ENCODE measurements at regions not wholly inside any gene's neighbourhood (a gene's known extent, or its start where the extent isn't known, plus 50 kb on each side); places are given as distances from the start of the nearest gene placed in this dataset.

DNA sequence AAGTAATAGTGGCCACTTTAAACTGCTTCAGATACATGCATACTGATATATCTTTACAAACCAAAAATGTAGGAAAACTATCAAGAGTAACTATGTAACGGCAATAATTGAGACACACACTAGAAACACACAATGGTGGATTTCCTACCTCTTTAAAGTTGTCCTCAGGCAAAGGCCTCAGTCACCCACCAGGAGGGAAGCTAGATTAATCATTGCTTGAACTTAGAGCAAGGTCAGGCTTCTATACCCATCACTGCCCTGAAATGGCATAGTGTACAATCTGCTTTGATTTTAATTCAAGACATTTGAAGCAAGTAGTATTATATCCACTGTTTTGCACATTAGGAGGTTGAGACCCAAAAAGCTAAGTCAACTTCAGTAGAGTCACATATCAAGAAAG lies 110.9 kb downstream of the AREG start:
- DNase-seq, result no peak
- no peaks in the 10 kb centered on the region for H3K27me3 ChIP-seq (ENCODE audit: control insufficient read depth, insufficient read depth, low read length)
- H3K9me3 ChIP-seq (ENCODE audit: control insufficient read depth in 2 of 3, insufficient read depth in 1 of 3, low read length in 3 of 3), result no peaks in the 10 kb centered on the region
- H3K36me3 ChIP-seq (ENCODE audit: control insufficient read depth in 2 of 3, insufficient read depth in 3 of 3, low read length in 3 of 3), result no peaks in the 10 kb centered on the region
- TF ChIP-seq, protein P1, sequence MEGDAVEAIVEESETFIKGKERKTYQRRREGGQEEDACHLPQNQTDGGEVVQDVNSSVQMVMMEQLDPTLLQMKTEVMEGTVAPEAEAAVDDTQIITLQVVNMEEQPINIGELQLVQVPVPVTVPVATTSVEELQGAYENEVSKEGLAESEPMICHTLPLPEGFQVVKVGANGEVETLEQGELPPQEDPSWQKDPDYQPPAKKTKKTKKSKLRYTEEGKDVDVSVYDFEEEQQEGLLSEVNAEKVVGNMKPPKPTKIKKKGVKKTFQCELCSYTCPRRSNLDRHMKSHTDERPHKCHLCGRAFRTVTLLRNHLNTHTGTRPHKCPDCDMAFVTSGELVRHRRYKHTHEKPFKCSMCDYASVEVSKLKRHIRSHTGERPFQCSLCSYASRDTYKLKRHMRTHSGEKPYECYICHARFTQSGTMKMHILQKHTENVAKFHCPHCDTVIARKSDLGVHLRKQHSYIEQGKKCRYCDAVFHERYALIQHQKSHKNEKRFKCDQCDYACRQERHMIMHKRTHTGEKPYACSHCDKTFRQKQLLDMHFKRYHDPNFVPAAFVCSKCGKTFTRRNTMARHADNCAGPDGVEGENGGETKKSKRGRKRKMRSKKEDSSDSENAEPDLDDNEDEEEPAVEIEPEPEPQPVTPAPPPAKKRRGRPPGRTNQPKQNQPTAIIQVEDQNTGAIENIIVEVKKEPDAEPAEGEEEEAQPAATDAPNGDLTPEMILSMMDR (IDR thresholded peaks at IDR 0.05; ENCODE audit: borderline replicate concordance, extremely low read depth, insufficient read depth), result no peak
- H3K27ac ChIP-seq (ENCODE audit: low read depth in 2 of 2, low read length in 2 of 2), result no peak overlapping the region
- no peaks in the 10 kb centered on the region for H3K4me1 ChIP-seq (ENCODE audit: control insufficient read depth in 2 of 3, insufficient read depth in 2 of 3, low read depth in 1 of 3, low read length in 3 of 3)
- FAIRE-seq, result no peak
- intact Hi-C loops (cut with DNase I), result no loop called here
- no peak overlapping the region for H3K9ac ChIP-seq (ENCODE audit: low read length in 3 of 3)
- no peak overlapping the region for H3K4me3 ChIP-seq (ENCODE audit: low read length in 3 of 3)

DNA sequence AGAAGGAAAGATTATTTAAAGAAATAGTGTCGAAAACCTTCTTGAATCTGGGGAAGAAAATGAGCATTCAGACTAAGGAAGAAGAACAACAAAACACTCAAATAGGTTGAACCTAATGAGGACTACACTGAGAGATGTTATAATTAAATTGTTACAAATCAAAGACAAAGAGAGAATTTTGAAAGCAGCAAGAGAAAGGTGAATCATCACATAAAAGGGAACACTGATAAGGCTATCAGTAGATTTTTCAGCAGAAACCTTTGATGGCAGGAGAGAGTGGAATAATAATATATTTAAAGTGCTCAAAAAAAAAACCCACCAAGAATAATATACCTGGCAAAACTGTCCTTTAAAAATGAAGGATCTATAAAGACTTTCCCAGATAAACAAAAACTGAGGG lies 114.9 kb downstream of the AREG start:
- no peak overlapping the region for H3K27ac ChIP-seq (ENCODE audit: low read depth in 2 of 2, low read length in 2 of 2)
- no peaks in the 10 kb centered on the region for H3K27me3 ChIP-seq (ENCODE audit: control insufficient read depth, insufficient read depth, low read length)

DNA sequence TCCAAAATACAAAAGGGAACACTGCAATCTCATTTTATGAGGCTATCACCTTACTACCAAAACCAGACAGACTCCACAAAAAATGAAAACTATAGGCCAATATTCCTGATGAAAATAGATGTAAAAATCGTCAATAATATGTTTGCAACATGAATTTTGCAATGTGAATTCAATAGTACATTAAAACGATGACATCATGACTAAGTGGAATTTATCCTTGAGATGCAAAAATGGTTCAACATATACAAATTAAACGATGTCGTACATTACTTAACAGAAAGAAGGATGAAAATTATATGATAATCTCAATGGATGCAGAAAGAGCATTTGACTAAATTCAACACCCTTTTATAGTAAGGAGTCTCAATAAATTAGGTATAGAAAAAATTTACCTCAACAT lies 123.0 kb downstream of the AREG start:
- H3K27ac ChIP-seq (ENCODE audit: low read depth in 2 of 2, low read length in 2 of 2), result no peak overlapping the region
- H3K4me3 ChIP-seq (ENCODE audit: low read length in 3 of 3), result no peak overlapping the region
- DNase-seq (no peak), FAIRE-seq (no peak)
- no peaks in the 10 kb centered on the region for H3K27me3 ChIP-seq (ENCODE audit: control insufficient read depth, insufficient read depth, low read length)
- H3K4me1 ChIP-seq (ENCODE audit: control insufficient read depth in 2 of 3, insufficient read depth in 2 of 3, low read depth in 1 of 3, low read length in 3 of 3), result no peaks in the 10 kb centered on the region
- no peak overlapping the region for H3K9ac ChIP-seq (ENCODE audit: low read length in 3 of 3)
- intact Hi-C loops (cut with DNase I), result no loop called here
- TF ChIP-seq, protein P1 (IDR thresholded peaks at IDR 0.05; ENCODE audit: borderline replicate concordance, extremely low read depth, insufficient read depth), result no peak
- H3K9me3 ChIP-seq (ENCODE audit: control insufficient read depth in 2 of 3, insufficient read depth in 1 of 3, low read length in 3 of 3), result peaks cover 0 to 11% (median 2%) of the 10 kb centered on the region in 3 donors
- H3K36me3 ChIP-seq (ENCODE audit: control insufficient read depth in 2 of 3, insufficient read depth in 3 of 3, low read length in 3 of 3), result no peaks in the 10 kb centered on the region

More for the DNA sequence above, 114.9 kb downstream of the AREG start:
- intact Hi-C loops (cut with DNase I), result no loop called here
- Histone ChIP-seq H3K4me1 (ENCODE audit: control insufficient read depth in 2 of 3, insufficient read depth in 2 of 3, low read depth in 1 of 3, low read length in 3 of 3) (no peaks in the 10 kb centered on the region), H3K4me3 (ENCODE audit: low read length in 3 of 3) (no peak overlapping the region), H3K9ac (ENCODE audit: low read length in 3 of 3) (no peak overlapping the region), H3K9me3 (ENCODE audit: control insufficient read depth in 2 of 3, insufficient read depth in 1 of 3, low read length in 3 of 3) (no peaks in the 10 kb centered on the region), H3K36me3 (ENCODE audit: control insufficient read depth in 2 of 3, insufficient read depth in 3 of 3, low read length in 3 of 3) (no peaks in the 10 kb centered on the region)
- TF ChIP-seq, protein P1 (IDR thresholded peaks at IDR 0.05; ENCODE audit: borderline replicate concordance, extremely low read depth, insufficient read depth), result no peak
- DNase-seq, result no peak
- no peak for FAIRE-seq

DNA sequence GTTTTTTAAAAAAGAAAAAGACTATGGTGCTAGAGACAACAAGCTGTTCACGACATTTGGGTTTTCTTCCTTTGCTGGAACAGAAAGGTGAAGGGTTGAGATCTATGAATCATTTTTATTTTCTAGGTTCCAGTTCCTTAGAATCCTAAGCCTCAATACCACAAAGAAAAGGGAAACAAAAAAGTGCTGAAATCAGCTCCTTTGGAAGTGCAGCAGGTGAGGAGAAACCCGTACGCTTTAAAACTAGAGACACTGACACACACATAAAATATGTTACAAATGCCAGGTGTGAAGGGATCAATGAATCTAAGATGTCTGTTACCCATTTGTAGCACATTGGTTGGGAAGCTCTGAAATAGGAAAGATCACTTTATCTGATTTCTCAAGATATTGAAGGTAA lies 125.2 kb downstream of the AREG start:
- peaks cover 0 to 11% (median 2%) of the 10 kb centered on the region in 3 donors for H3K9me3 ChIP-seq (ENCODE audit: control insufficient read depth in 2 of 3, insufficient read depth in 1 of 3, low read length in 3 of 3)

More for the DNA sequence above, 125.2 kb downstream of the AREG start:
- no peaks in the 10 kb centered on the region for H3K27me3 ChIP-seq (ENCODE audit: control insufficient read depth, insufficient read depth, low read length)
- TF ChIP-seq, protein P1 (IDR thresholded peaks at IDR 0.05; ENCODE audit: borderline replicate concordance, extremely low read depth, insufficient read depth), result no peak
- H3K9ac ChIP-seq (ENCODE audit: low read length in 3 of 3), result no peak overlapping the region
- DNase-seq, result no peak
- no peaks in the 10 kb centered on the region for H3K4me1 ChIP-seq (ENCODE audit: control insufficient read depth in 2 of 3, insufficient read depth in 2 of 3, low read depth in 1 of 3, low read length in 3 of 3)
- intact Hi-C loops (cut with DNase I), result no loop called here
- no peak overlapping the region for H3K4me3 ChIP-seq (ENCODE audit: low read length in 3 of 3)
- no peak overlapping the region for H3K27ac ChIP-seq (ENCODE audit: low read depth in 2 of 2, low read length in 2 of 2)
- no peak for FAIRE-seq
- no peaks in the 10 kb centered on the region for H3K36me3 ChIP-seq (ENCODE audit: control insufficient read depth in 2 of 3, insufficient read depth in 3 of 3, low read length in 3 of 3)
